HG03159 (cell line): ENCODE measurements at regions not wholly inside any gene's neighbourhood (a gene's known extent, or its start where the extent isn't known, plus 50 kb on each side); places are given as distances from the start of the nearest gene placed in this dataset.
"Not testable (repeated sequence)": the region's sequence is repeated elsewhere in the genome, so short reads cannot be mapped to it uniquely, and the experiment has no call there.

Experiments used
- ATAC-seq: cut with Tn5 transposase; IDR thresholded peaks from one replicate; pipeline ENCODE4 v1.9.1; 2021; ENCODE audit warnings: mild to moderate bottlenecking, moderate library complexity; ENCODE audit not compliant: unreplicated experiment

- ATAC-seq, result no peak
These were observed 128.0 kb downstream of the BARX2 start for GRCh38 chr11:129503646-129504045.

GRCh38 chr11:129505266-129505665 is 129.6 kb downstream of the BARX2 start:
- ATAC-seq, result no peak

GRCh38 chr11:129508163-129508562 is 132.5 kb downstream of the BARX2 start:
- ATAC-seq, result no peak

- no peak for ATAC-seq
These were observed 152.6 kb downstream of the BARX2 start for GRCh38 chr11:129528296-129528695.

DNA sequence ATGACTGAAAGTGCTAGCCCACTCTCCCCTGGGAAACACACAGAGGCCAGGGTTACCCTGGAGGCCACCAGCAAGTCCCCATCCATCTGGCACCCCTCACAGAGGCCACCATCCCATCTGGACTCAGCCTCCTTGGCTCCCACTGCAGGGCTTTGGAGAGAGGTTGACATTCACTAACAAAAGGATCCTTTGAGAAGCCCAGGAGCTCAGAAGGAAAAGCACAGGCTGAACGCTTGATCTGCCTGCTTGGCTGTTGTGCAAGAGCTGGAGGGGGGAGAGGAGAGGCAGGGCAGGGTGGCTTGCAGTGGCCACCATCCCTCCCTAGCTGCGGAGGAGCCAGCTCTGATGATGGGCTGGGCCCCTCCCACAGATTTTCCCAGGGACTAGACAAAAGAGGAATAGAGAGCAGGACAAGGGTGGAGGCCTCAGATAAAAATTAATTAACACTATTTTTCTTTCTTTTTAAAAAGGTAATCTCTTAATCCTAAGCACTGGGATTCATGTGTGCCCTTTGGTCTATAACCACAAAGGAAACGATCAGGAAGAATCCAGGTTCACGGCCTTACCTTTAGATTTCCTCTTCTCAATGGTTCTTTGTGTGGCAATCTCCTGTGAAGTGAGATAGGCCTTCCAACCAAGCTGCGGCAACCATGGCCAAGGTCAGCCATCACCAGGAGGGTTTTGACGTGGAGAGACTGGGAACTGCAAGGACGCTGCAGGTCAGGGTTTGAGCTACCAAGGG is 154.7 kb downstream of the BARX2 start:
- no peak for ATAC-seq

GRCh38 chr11:129533395-129533794 is 157.7 kb downstream of the BARX2 start:
- no peak for ATAC-seq

DNA sequence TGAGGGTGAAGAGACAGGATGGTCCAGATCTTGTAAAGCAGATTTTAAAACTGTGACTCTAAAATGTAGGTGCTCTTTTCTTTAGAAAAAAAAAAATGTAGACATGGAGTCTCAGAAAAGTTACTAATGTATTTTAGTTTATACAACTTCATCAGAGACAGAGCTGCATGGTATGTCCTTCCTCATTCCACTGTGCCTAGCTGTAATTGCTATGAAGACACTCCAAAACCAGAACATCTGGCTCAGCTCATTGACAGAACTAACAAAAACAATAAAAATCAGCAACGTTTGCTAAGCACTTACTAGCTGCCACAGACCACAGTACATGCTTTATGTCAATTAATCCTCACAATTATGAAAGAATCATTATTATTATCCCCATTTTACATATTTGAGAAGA is 160.7 kb downstream of the BARX2 start:
- ATAC-seq, result no peak

GRCh38 chr11:129538323-129538722 is 162.7 kb downstream of the BARX2 start:
- no peak for ATAC-seq

DNA sequence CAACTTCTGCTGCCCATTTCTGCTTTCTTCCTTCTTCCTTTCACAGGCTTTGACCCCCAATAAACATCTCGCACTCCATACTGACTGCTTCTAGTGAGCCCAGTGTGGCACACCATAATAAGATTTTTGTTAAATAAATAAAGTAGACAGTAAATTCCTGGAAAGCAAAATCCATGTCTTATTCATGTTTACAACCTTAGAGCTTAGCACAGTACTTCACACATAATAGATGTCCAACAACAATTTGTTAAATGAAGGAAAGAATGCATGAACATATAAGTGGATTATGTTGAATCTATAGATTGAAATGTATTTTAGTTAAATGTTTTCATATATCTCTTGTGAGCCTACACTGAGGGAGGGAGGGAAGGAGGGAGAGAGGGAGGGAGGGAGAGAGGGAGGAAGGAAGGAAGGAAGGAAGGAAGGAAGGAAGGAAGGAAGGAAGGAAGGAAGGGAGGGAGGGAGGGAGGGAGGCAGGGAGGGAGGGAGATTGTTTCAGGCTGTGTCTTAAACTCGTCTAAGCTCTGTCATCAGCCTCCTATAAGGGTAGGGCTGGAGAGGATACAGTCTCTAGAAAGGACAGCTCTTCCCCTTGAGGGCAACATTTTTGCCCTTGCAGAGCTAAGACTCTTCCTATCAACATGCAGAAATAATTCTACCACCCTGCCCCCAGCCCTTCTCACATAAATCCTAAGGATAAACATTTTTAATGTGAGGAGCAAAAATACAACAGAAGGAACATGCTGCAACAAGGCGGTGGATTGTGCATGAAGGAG is 168.1 kb downstream of the BARX2 start:
- no peak for ATAC-seq

DNA sequence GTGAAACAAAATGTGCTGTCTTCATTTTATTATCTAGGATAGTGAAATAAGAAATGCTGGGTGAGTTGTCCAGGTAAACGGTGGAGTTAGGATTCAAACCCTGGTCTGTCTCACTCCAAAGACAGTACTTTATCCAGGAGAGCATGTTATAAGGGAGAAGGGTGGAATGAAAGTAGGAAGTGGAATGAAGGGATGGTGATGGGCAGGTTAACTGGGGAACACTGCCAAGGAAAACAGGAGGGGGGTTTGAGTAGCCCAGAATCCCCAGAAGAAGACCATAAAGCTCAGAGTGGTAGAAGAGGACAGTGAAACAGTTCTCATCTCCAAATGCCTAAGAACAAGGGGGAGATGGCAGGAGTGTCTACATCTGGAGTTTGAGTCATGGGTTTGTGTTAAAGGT is 169.0 kb downstream of the BARX2 start:
- no peak for ATAC-seq

- no peak for ATAC-seq
These were observed 170.6 kb downstream of the BARX2 start for GRCh38 chr11:129546266-129546665.

GRCh38 chr11:129557421-129557820 is 181.8 kb downstream of the BARX2 start:
- no peak for ATAC-seq

DNA sequence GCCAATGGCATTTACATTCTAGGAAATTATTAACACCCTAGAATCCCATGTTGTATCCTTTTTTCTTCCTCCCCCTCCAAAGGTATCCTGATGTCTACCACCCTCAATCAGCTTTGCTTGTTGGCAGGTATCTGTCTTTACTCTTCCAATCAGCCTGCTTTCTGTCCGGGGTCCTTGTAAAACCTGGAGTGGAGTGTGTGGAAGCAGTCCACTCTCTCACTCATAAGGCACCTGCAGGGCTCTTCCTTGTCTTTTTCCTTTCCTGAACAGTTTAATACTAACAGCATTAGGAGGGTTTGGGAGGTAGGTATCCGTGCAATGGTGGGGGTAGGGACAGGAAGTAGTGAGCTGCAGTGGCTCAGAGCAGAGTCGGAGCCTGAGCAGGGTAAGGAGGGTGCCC is 193.4 kb downstream of the BARX2 start:
- no peak for ATAC-seq

DNA sequence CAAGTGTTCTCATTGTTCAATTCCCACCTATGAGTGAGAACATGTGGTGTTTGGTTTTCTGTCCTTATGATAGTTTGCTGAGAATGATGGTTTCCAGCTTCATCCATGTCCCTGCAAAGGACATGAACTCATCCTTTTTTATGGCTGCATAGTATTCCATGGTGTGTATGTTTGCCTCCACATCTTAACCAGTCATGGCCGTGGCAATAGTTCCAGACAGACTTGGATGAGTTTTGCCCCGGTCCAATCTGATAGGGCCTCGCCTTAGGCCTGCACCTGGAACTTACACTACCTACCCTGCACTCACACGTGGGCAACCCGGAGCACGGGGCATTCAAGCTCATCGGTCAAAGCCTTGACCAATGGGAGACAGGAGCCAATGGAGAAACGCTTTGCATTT is 197.0 kb downstream of the BARX2 start:
- not testable (repeated sequence) for ATAC-seq

GRCh38 chr11:129573161-129573560 is 197.5 kb downstream of the BARX2 start:
- ATAC-seq, result no peak

GRCh38 chr11:129574431-129574830 is 198.8 kb downstream of the BARX2 start:
- no peak for ATAC-seq

- no peak for ATAC-seq
These were observed 201.0 kb downstream of the BARX2 start for GRCh38 chr11:129576652-129577051.

DNA sequence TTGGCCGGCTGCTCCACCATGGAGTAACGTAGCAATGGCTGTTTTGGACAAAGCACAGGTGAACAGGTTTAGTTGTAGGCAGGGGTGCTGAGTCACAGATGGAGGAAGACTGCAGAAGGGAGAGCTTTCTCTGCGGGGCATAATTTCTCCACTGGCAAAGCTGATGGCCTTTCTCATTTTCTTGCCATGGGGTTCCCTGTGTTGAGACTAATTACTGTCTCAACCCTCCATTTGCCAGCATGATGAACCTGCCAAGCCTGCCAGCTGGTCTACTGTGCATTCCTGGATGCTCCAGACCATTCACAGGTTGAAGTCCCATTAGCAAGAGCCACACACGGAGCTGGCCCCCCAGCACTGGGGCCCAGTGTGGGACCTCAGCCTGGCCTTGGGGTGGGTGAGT is 202.4 kb downstream of the BARX2 start:
- no peak for ATAC-seq

DNA sequence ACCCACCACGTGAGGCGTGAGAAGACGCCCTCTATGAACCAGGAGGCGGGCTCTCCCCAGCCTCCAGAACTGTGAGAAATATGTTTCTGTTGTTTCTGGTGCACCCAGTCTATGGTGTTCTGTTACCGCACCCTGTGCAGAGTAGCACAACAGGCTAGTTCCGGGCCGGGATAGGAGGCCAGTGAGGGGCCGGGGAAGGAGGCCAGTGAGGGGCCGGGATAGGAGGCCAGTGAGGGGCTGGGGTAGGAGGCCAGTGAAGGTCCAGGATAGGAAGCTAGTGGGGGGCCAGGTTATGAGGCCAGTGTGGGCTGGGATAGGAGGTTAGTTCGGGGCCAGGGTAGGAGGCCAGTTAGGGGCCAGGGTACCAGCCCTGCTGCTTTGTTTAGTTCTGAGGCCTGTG is 204.6 kb downstream of the BARX2 start:
- no peak for ATAC-seq

- ATAC-seq, result no peak
These were observed 208.7 kb downstream of the BARX2 start for GRCh38 chr11:129584316-129584715.

DNA sequence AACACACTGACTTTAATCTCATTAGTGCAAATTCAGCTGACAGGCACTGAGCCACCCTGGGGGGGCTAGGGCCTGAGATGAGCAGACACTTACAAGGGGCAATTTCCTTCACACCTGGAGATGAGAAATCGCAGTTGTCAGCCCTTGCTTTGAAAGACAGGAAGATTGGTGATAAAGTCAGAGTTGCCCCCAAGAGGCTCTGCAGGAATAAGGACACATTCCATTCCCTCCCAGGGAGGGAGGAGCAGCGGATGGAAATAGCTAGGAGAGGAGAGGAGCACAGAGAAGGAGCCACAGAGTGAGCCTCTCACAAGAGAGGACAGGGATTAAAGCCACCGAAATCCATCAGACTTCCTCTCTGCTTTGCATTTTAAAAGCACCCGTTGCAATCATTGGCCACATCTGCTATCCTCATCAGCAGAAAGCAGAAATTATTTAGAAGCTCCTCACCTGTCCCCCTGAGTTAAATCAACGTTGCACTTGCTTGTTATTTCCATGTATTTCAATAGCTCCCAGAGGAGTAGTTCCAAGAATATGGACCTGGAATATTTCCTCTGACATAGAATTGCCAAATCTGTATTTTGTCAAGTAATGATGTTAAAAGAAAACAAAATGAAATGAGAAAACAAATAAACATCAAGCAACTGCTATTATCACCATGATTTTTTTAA is 213.7 kb downstream of the BARX2 start:
- no peak for ATAC-seq
